CD4-positive, alpha-beta memory T cell (primary cell): ENCODE measurements at regions not wholly inside any gene's neighbourhood (a gene's known extent, or its start where the extent isn't known, plus 50 kb on each side); places are given as distances from the start of the nearest gene placed in this dataset.
"Not testable (repeated sequence)": the region's sequence is repeated elsewhere in the genome, so short reads cannot be mapped to it uniquely, and the experiment has no call there.

ENCODE experiments used
- CTCF ChIA-PET: fragments of 350-600 bp; sonication (Branson Sonifier 250); formaldehyde crosslinking; loops from one replicate; lab custom pipeline; 2021; ENCODE audit warnings: inconsistent platforms; ENCODE audit not compliant: partially characterized antibody; lab: Charles Lee
- POLR2A ChIA-PET: fragments of 350-600 bp; sonication (Branson Sonifier 250); formaldehyde crosslinking; loops from one replicate; lab custom pipeline; 2021; ENCODE audit not compliant: partially characterized antibody; lab: Charles Lee
- DNase-seq, 5 donors: peaks; one replicate each; pipeline versions ENCODE4 v3.0.0 to v3.0.0-alpha.2; 2020 to 2022; ENCODE audit warnings: mixed read lengths in 1 of 5
- H3K27ac ChIP-seq: one replicate; pipeline ENCODE4 v1.7.0; 2013; ENCODE audit warnings: low read depth, low read length
- H3K27me3 ChIP-seq: 2 replicates; pipeline ENCODE4 v1.7.0; 2013; ENCODE audit warnings: mild to moderate bottlenecking, low read length, moderate library complexity; ENCODE audit not compliant: insufficient read depth
- H3K36me3 ChIP-seq: 2 replicates; pipeline ENCODE4 v1.7.0; 2013; ENCODE audit warnings: mild to moderate bottlenecking, low read length, moderate library complexity; ENCODE audit not compliant: insufficient read depth
- H3K4me1 ChIP-seq: 2 replicates; pipeline ENCODE4 v1.7.0; 2013; ENCODE audit warnings: mild to moderate bottlenecking, low read length, moderate library complexity; ENCODE audit not compliant: insufficient read depth
- H3K4me3 ChIP-seq, 2 donors: one replicate each; pipeline ENCODE4 v1.7.0; 2013; ENCODE audit warnings: low read length in 2 of 2, mild to moderate bottlenecking in 1 of 2
- H3K9me3 ChIP-seq, 2 donors: one replicate each; pipeline ENCODE4 v1.7.0; 2013; ENCODE audit warnings: low read length in 2 of 2, control low read depth in 1 of 2; ENCODE audit not compliant: control insufficient read depth in 1 of 2
- H3K27ac Mint-ChIP-seq, 7 donors: one replicate each; pipeline ENCODE4 v1.8.0; 2020 to 2021; ENCODE audit warnings: mixed read lengths in 7 of 7, mild to moderate bottlenecking in 6 of 7, inconsistent platforms in 3 of 7, moderate library complexity in 3 of 7
- H3K27me3 Mint-ChIP-seq, 2 donors: one replicate each; pipeline ENCODE4 v1.8.0; 2020 to 2021; ENCODE audit warnings: mixed read lengths in 2 of 2
- H3K36me3 Mint-ChIP-seq, 2 donors: one replicate each; pipeline ENCODE4 v1.8.0; 2020 to 2021; ENCODE audit warnings: mixed read lengths in 2 of 2, inconsistent platforms in 1 of 2, mild to moderate bottlenecking in 1 of 2
- H3K4me1 Mint-ChIP-seq, 4 donors: one replicate each; pipeline ENCODE4 v1.8.0; 2020 to 2021; ENCODE audit warnings: mixed read lengths in 4 of 4, mild to moderate bottlenecking in 1 of 4
- H3K4me3 Mint-ChIP-seq, 8 donors: one replicate each; pipeline ENCODE4 v1.8.0; 2020 to 2021; ENCODE audit warnings: mixed read lengths in 8 of 8, mild to moderate bottlenecking in 7 of 8, moderate library complexity in 6 of 8, inconsistent platforms in 3 of 8
- H3K9me3 Mint-ChIP-seq, 8 donors: one replicate each; pipeline ENCODE4 v1.8.0; 2020 to 2021; ENCODE audit warnings: mixed read lengths in 8 of 8, mild to moderate bottlenecking in 5 of 8, inconsistent platforms in 3 of 8, moderate library complexity in 1 of 8
- intact Hi-C: fragments of 100-400 bp; cut with micrococcal nuclease; formaldehyde crosslinking; loops from one replicate; pipeline ENCODE4 v1.15.1; 2023

DNA sequence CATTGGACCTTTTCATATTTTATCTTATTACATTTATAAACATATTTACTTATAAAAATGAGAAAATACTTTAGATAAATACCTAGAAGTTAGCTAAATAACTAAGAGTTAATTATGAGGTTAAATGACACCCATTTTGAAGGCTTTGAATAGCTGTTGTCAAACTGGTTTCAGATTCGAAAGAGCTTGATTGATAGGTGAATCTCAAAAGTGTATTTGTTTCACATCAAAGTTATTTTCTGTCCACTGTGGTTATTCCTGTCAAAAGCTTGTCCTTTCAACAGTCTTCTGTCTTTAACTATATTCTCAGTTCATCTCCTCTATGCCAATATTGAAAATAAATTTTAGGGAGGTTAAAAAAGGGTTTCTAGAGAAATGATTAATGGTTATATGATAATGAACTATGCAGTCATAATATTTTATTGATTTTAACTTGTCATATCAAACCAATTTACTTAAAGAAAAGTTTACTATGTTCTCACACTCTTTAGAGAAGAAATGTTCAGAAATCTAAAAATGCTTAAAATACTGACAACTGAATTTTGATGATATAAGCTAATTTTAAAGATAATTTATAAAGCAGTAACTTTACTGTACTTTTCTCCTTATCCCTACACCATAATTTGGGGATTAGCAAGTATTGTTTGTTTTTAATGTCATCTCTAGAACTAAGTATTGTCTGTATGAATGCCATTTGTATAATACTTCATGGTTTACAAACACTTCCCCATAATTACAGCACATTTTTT lies 72.0 kb upstream of the FOXP2 start:
- no peaks in the 10 kb centered on the region for H3K36me3 Mint-ChIP-seq
- H3K27me3 Mint-ChIP-seq: peaks cover 1 to 4% of the 10 kb centered on the region in 2 donors
- CTCF ChIA-PET: no interaction called here
- intact Hi-C loops: no loop called here
- Histone ChIP-seq H3K27me3 (no peaks in the 10 kb centered on the region), H3K4me3 (no peak overlapping the region), H3K4me1 (no peaks in the 10 kb centered on the region), H3K9me3 (no peaks in the 10 kb centered on the region), H3K27ac (no peak overlapping the region), H3K36me3 (no peaks in the 10 kb centered on the region)
- no peaks in the 10 kb centered on the region for H3K9me3 Mint-ChIP-seq
- H3K4me3 Mint-ChIP-seq: no peak overlapping the region
- POLR2A ChIA-PET: no interaction called here
- no peak overlapping the region for H3K27ac Mint-ChIP-seq
- H3K4me1 Mint-ChIP-seq: no peaks in the 10 kb centered on the region
- no peak for DNase-seq

DNA sequence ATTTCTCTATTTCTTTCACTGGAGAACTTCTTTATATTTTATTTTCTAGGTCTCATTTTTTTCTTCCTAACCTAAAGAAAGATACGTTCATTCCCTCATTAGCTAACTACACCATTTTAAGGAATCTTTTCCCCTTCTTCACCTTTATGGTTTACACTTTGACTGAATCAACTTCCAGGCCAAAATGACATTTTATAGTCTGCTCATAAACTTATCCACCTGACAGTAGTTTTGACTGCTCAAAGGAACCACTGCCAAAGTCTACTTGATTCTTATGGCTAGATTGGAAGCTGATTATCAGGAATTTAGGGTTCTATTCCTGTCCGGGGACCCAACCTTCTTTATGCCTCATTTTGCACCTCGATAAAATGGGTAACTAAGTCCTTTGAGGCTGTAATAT lies 73.0 kb upstream of the FOXP2 start:
- Mint-ChIP-seq H3K36me3 (no peaks in the 10 kb centered on the region), H3K27me3 (peaks cover 1 to 4% of the 10 kb centered on the region in 2 donors), H3K4me3 (no peak overlapping the region), H3K9me3 (no peaks in the 10 kb centered on the region), H3K4me1 (no peaks in the 10 kb centered on the region), H3K27ac (no peak overlapping the region)
- intact Hi-C loops: no loop called here
- CTCF ChIA-PET: no interaction called here
- H3K27me3 ChIP-seq: no peaks in the 10 kb centered on the region
- POLR2A ChIA-PET: no interaction called here
- no peaks in the 10 kb centered on the region for H3K36me3 ChIP-seq
- no peak for DNase-seq
- no peaks in the 10 kb centered on the region for H3K4me1 ChIP-seq
- H3K4me3 ChIP-seq: no peak overlapping the region
- H3K27ac ChIP-seq: no peak overlapping the region
- H3K9me3 ChIP-seq: no peaks in the 10 kb centered on the region

DNA sequence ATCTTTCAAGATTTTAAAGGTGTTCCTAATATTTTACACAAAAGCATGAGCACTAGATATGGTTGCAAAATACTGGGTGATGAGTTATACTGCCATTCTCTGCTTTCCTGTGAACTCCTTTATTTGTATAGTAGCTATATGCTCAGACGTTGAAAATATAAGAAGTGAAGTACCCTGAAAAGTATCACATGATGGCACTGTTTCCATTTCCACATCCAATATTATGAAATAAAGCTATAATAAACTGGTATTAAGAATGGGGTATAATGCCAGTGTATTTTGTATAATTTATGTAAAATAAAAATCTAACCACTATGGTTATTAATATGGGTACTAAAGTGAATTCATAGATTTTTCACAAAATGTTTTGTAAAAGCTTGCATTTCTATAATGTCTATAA lies 79.6 kb upstream of the FOXP2 start:
- no peak for DNase-seq
- Histone ChIP-seq H3K27me3 (no peaks in the 10 kb centered on the region), H3K9me3 (no peaks in the 10 kb centered on the region), H3K27ac (no peak overlapping the region), H3K4me1 (no peaks in the 10 kb centered on the region), H3K4me3 (no peak overlapping the region), H3K36me3 (no peaks in the 10 kb centered on the region)
- Mint-ChIP-seq H3K27me3 (no peaks in the 10 kb centered on the region), H3K36me3 (no peaks in the 10 kb centered on the region), H3K27ac (no peak overlapping the region), H3K9me3 (no peaks in the 10 kb centered on the region), H3K4me3 (no peak overlapping the region), H3K4me1 (no peaks in the 10 kb centered on the region)
- CTCF ChIA-PET: no interaction called here
- intact Hi-C loops: no loop called here
- POLR2A ChIA-PET: no interaction called here

DNA sequence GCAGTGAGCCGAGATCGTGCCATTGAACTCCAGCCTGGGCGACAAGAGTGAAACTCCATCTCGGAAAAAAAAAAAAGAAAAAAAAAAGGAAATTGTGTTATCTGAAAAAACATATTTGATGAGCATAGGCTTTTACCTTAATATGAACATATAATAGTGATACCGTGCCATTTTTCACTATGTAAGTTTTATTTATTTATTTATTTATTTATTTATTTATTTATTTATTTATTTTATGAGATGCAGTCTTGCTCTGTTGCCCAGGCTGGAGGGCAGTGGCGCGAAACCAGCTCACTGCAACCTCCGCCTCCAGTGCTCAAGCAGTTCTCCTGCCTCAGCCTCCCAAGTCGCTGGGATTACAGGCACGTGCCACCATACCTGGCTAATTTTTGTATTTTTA lies 85.2 kb upstream of the FOXP2 start:
- H3K27me3 ChIP-seq, H3K4me1 ChIP-seq, H3K9me3 Mint-ChIP-seq, H3K27ac Mint-ChIP-seq, CTCF ChIA-PET, H3K4me3 Mint-ChIP-seq, H3K27ac ChIP-seq, intact Hi-C loops, H3K4me1 Mint-ChIP-seq, H3K36me3 ChIP-seq, H3K36me3 Mint-ChIP-seq, DNase-seq, H3K4me3 ChIP-seq, H3K27me3 Mint-ChIP-seq, H3K9me3 ChIP-seq, POLR2A ChIA-PET: not testable (repeated sequence)

DNA sequence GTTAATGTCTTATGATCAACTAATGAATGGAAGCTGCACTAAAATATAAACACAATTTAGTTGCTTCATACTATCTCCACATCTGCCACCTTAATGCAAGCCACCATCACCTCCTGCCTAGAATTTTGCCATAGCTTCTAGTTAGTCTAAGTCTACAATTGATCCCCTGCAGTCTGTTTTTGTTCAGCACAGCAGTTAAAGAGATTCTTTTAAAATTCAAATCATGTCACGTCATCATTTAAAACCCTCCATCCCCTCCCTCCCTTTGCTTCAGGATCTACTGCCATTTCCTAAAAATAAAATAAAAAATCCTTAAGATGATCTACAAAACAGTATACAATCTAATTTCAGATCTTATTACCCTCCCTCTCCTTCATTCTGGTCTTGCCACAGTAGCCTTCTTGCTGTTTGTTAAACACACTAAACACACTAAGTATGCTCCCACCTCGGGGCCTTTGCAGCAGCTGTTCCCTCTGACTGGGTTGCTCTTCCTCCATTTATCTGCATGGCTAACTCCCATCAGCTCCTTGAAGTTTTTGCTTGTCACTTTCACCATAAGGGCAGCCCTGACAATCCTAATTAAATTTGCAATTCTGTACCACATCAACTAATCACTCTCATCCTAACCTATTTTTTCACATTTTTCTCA lies 97.0 kb upstream of the FOXP2 start:
- Mint-ChIP-seq H3K4me1 (no peaks in the 10 kb centered on the region), H3K27ac (no peak overlapping the region), H3K9me3 (peaks cover 0 to 3% (median 0%) of the 10 kb centered on the region in 8 donors), H3K36me3 (no peaks in the 10 kb centered on the region), H3K4me3 (no peak overlapping the region), H3K27me3 (peaks cover 0 to 3% of the 10 kb centered on the region in 2 donors)
- Histone ChIP-seq H3K27me3 (no peaks in the 10 kb centered on the region), H3K36me3 (no peaks in the 10 kb centered on the region), H3K9me3 (no peaks in the 10 kb centered on the region), H3K4me1 (no peaks in the 10 kb centered on the region), H3K4me3 (no peak overlapping the region), H3K27ac (no peak overlapping the region)
- ChIA-PET POLR2A (no interaction called here), CTCF (no interaction called here)
- intact Hi-C loops: no loop called here
- no peak for DNase-seq

DNA sequence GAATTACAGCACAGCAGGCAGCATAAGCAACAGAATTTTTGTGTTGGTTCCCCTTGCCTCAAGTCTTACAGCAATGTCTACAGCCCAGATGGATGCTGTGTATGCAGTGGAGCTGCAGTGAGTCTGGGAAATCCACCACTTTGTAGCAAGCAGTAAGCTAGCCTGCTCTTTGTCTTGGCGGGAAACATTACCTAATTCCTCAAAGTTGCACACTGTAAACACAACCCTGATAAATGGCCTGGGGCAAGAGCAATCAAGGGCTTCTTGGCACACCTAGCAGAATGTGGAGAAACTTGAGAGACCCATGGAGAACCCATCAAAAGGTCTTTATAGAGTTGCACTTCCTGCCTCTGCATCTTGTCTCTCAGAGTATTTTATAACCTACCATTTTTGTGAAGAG lies 102.0 kb upstream of the FOXP2 start:
- no peak for DNase-seq
- Mint-ChIP-seq H3K9me3 (peaks cover 0 to 2% (median 0%) of the 10 kb centered on the region in 8 donors), H3K36me3 (no peaks in the 10 kb centered on the region), H3K27ac (no peak overlapping the region), H3K4me1 (no peaks in the 10 kb centered on the region), H3K27me3 (no peaks in the 10 kb centered on the region), H3K4me3 (no peak overlapping the region)
- Histone ChIP-seq H3K4me1 (no peaks in the 10 kb centered on the region), H3K9me3 (no peaks in the 10 kb centered on the region), H3K36me3 (no peaks in the 10 kb centered on the region), H3K4me3 (no peak overlapping the region), H3K27me3 (no peaks in the 10 kb centered on the region), H3K27ac (no peak overlapping the region)
- intact Hi-C loops: no loop called here
- ChIA-PET CTCF (no interaction called here), POLR2A (no interaction called here)

DNA sequence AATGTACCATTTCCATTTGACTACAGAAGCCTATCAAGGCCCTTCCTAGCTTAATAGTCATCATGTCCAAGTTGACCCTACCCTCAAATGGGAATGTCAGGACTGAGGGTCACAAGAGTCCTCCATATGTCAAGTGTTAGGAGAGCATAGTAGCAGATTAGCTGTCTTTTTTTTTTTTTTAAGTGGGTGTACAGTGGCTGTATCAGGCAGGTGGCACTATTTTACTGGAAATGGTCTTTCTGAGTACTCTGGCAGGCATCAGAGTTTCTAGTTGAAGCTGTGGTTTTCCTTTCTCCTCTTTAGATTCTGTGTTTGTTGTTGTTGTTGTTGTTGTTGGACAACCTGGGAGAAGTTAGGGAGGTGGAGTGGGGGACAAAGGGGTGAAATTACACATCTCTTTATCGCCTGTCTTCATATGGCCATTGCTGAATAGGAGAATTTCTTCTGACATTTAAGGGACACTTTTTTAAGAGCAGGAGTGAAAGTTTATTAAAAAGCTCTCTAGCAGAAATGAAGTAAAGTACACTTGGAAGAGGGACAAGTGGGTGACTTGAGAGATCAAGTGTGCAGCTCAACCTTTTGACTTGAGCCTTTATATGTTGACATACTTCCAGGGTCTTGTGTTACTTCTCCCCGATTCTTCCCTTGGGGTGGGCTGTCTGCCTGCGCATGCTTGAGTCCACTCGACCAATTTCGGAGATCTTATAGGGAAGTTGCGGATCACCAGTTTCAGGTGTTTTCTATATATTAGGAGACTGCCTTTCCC lies 104.1 kb upstream of the FOXP2 start:
- Histone ChIP-seq H3K9me3 (no peaks in the 10 kb centered on the region), H3K4me3 (no peak overlapping the region), H3K36me3 (no peaks in the 10 kb centered on the region), H3K4me1 (no peaks in the 10 kb centered on the region), H3K27ac (no peak overlapping the region), H3K27me3 (no peaks in the 10 kb centered on the region)
- ChIA-PET CTCF (no interaction called here), POLR2A (no interaction called here)
- intact Hi-C loops: no loop called here
- DNase-seq: no peak
- Mint-ChIP-seq H3K27ac (no peak overlapping the region), H3K4me3 (no peak overlapping the region), H3K9me3 (peaks cover 0 to 2% (median 0%) of the 10 kb centered on the region in 8 donors), H3K27me3 (no peaks in the 10 kb centered on the region), H3K4me1 (no peaks in the 10 kb centered on the region), H3K36me3 (no peaks in the 10 kb centered on the region)
